ENCODE measurements at regions not wholly inside any gene's neighbourhood (a gene's known extent, or its start where the extent isn't known, plus 50 kb on each side); places are given as distances from the start of the nearest gene placed in this dataset.

- H3K9me3 Mint-ChIP-seq: peaks cover 11% of the 10 kb centered on the region
- no peaks in the 10 kb centered on the region for H3K36me3 Mint-ChIP-seq
- Histone ChIP-seq H3K4me1 (no peaks in the 10 kb centered on the region), H3K79me2 (ENCODE audit: low read depth) (no peaks in the 10 kb centered on the region), H3K27ac (no peak overlapping the region), H3K4me2 (no peak overlapping the region), H3K4me3 (no peak overlapping the region), H3K9ac (no peak overlapping the region), H3K27me3 (no peaks in the 10 kb centered on the region), H4K20me1 (ENCODE audit: low read depth) (no peaks in the 10 kb centered on the region), H3K9me3 (ENCODE audit: low read depth) (no peaks in the 10 kb centered on the region), H2AFZ (replicated peaks) (no peak overlapping the region), H3F3A (ENCODE audit: low read depth) (no peaks in the 10 kb centered on the region), H3K36me3 (no peaks in the 10 kb centered on the region)
- TF ChIP-seq CTCF (IDR thresholded peaks at IDR 0.05) (no peak), EZH2 (IDR thresholded peaks at IDR 0.05) (no peak), EZH2phosphoT487 (IDR thresholded peaks at IDR 0.05) (no peak)
- H3K4me3 Mint-ChIP-seq: no peak overlapping the region
- H3K27me3 Mint-ChIP-seq (ENCODE audit: insufficient read depth, low read depth): no peaks in the 10 kb centered on the region
- DNase-seq (ENCODE audit: low spot score): no peak
- peaks cover 4% of the 10 kb centered on the region for H3K4me1 Mint-ChIP-seq
- no peak overlapping the region for H3K27ac Mint-ChIP-seq
Observed at GRCh38 chr1:199644912-199645311, 382.6 kb upstream of the NR5A2 start.

GRCh38 chr1:199646761-199647160 is 380.7 kb upstream of the NR5A2 start:
- Mint-ChIP-seq H3K9me3 (peaks cover 13% of the 10 kb centered on the region), H3K36me3 (no peaks in the 10 kb centered on the region), H3K4me3 (no peak overlapping the region), H3K27ac (no peak overlapping the region), H3K4me1 (peaks cover 4% of the 10 kb centered on the region), H3K27me3 (ENCODE audit: insufficient read depth, low read depth) (no peaks in the 10 kb centered on the region)
- no peaks in the 10 kb centered on the region for H3K9me3 ChIP-seq (ENCODE audit: low read depth)
- no peaks in the 10 kb centered on the region for H3K27me3 ChIP-seq
- H3K9ac ChIP-seq: no peak overlapping the region
- no peak overlapping the region for H3K4me3 ChIP-seq
- no peak overlapping the region for H3K27ac ChIP-seq
- no peaks in the 10 kb centered on the region for H4K20me1 ChIP-seq (ENCODE audit: low read depth)
- H3K4me1 ChIP-seq: no peaks in the 10 kb centered on the region
- H3K79me2 ChIP-seq (ENCODE audit: low read depth): no peaks in the 10 kb centered on the region
- no peaks in the 10 kb centered on the region for H3F3A ChIP-seq (ENCODE audit: low read depth)
- H3K36me3 ChIP-seq: no peaks in the 10 kb centered on the region
- DNase-seq (ENCODE audit: low spot score): no peak
- TF ChIP-seq EZH2 (IDR thresholded peaks at IDR 0.05) (no peak), EZH2phosphoT487 (IDR thresholded peaks at IDR 0.05) (no peak), CTCF (IDR thresholded peaks at IDR 0.05) (no peak)
- H3K4me2 ChIP-seq: no peak overlapping the region
- H2AFZ ChIP-seq (replicated peaks): no peak overlapping the region

- Mint-ChIP-seq H3K27me3 (ENCODE audit: insufficient read depth, low read depth) (no peaks in the 10 kb centered on the region), H3K9me3 (peaks cover 2% of the 10 kb centered on the region), H3K4me3 (no peak overlapping the region), H3K36me3 (no peaks in the 10 kb centered on the region), H3K4me1 (no peaks in the 10 kb centered on the region), H3K27ac (no peak overlapping the region)
- Histone ChIP-seq H2AFZ (replicated peaks) (no peak overlapping the region), H3K27me3 (no peaks in the 10 kb centered on the region), H3K79me2 (ENCODE audit: low read depth) (no peaks in the 10 kb centered on the region), H4K20me1 (ENCODE audit: low read depth) (no peaks in the 10 kb centered on the region), H3K36me3 (no peaks in the 10 kb centered on the region), H3K4me2 (no peak overlapping the region), H3K9ac (no peak overlapping the region), H3K9me3 (ENCODE audit: low read depth) (no peaks in the 10 kb centered on the region), H3K27ac (no peak overlapping the region), H3K4me3 (no peak overlapping the region), H3F3A (ENCODE audit: low read depth) (no peaks in the 10 kb centered on the region), H3K4me1 (no peaks in the 10 kb centered on the region)
- TF ChIP-seq EZH2 (IDR thresholded peaks at IDR 0.05) (no peak), CTCF (IDR thresholded peaks at IDR 0.05) (no peak), EZH2phosphoT487 (IDR thresholded peaks at IDR 0.05) (no peak)
- DNase-seq (ENCODE audit: low spot score): no peak
Observed at GRCh38 chr1:199657449-199657848, 370.1 kb upstream of the NR5A2 start.

- no peak for DNase-seq (ENCODE audit: low spot score)
- no peak overlapping the region for H3K4me3 ChIP-seq
- H4K20me1 ChIP-seq (ENCODE audit: low read depth): no peaks in the 10 kb centered on the region
- H3K27ac ChIP-seq: no peak overlapping the region
- no peak overlapping the region for H3K4me2 ChIP-seq
- H3K4me1 Mint-ChIP-seq: no peaks in the 10 kb centered on the region
- H3K4me1 ChIP-seq: no peaks in the 10 kb centered on the region
- no peaks in the 10 kb centered on the region for H3K27me3 Mint-ChIP-seq (ENCODE audit: insufficient read depth, low read depth)
- H3K27ac Mint-ChIP-seq: no peak overlapping the region
- H3K9ac ChIP-seq: no peak overlapping the region
- H3F3A ChIP-seq (ENCODE audit: low read depth): no peaks in the 10 kb centered on the region
- H3K79me2 ChIP-seq (ENCODE audit: low read depth): no peaks in the 10 kb centered on the region
- H3K9me3 ChIP-seq (ENCODE audit: low read depth): no peaks in the 10 kb centered on the region
- TF ChIP-seq EZH2phosphoT487 (IDR thresholded peaks at IDR 0.05) (no peak), EZH2 (IDR thresholded peaks at IDR 0.05) (no peak), CTCF (IDR thresholded peaks at IDR 0.05) (no peak)
- H2AFZ ChIP-seq (replicated peaks): no peak overlapping the region
- no peaks in the 10 kb centered on the region for H3K9me3 Mint-ChIP-seq
- no peak overlapping the region for H3K4me3 Mint-ChIP-seq
- no peaks in the 10 kb centered on the region for H3K36me3 ChIP-seq
- H3K27me3 ChIP-seq: no peaks in the 10 kb centered on the region
- H3K36me3 Mint-ChIP-seq: no peaks in the 10 kb centered on the region
Observed at GRCh38 chr1:199660071-199660470, 367.4 kb upstream of the NR5A2 start.

Measured in neural progenitor cell (in vitro differentiated cells).